Aorta (tissue), 5 donors: ENCODE measurements at regions not wholly inside any gene's neighbourhood (a gene's known extent, or its start where the extent isn't known, plus 50 kb on each side); places are given as distances from the start of the nearest gene placed in this dataset.
"Not testable (repeated sequence)": the region's sequence is repeated elsewhere in the genome, so short reads cannot be mapped to it uniquely, and the experiment has no call there.

Experiments used
- ATAC-seq: fragments of 200-7000 bp; cut with Tn5 transposase; one replicate; pipeline ENCODE4 v1.9.1; 2022; ENCODE audit warnings: moderate library complexity; ENCODE audit not compliant: low FRiP score
- DNase-seq, 2 donors: peaks; one replicate each; pipeline ENCODE4 v3.0.0-alpha.2; 2020
- H3K27ac ChIP-seq, 2 donors: one replicate each; pipeline ENCODE4 v1.5.1; 2013; ENCODE audit warnings: low read length in 2 of 2, mild to moderate bottlenecking in 2 of 2, moderate library complexity in 2 of 2, control low read depth in 1 of 2, inconsistent platforms in 1 of 2, low read depth in 1 of 2
- H3K27me3 ChIP-seq, 2 donors: one replicate each; pipeline ENCODE4 v1.6.1; 2013; ENCODE audit warnings: control low read depth in 1 of 2, low read length in 1 of 2, mild to moderate bottlenecking in 1 of 2, moderate library complexity in 1 of 2; ENCODE audit not compliant: insufficient read depth in 2 of 2, control insufficient read depth in 1 of 2
- H3K36me3 ChIP-seq, 2 donors: one replicate each; pipeline ENCODE4 v1.6.1; 2013; ENCODE audit warnings: control low read depth in 1 of 2, low read length in 1 of 2, mild to moderate bottlenecking in 1 of 2; ENCODE audit not compliant: insufficient read depth in 2 of 2, control insufficient read depth in 1 of 2
- H3K4me1 ChIP-seq, 2 donors: one replicate each; pipeline ENCODE4 v1.6.1; 2013; ENCODE audit warnings: low read length in 2 of 2, control low read depth in 1 of 2, mild to moderate bottlenecking in 1 of 2, moderate library complexity in 1 of 2; ENCODE audit not compliant: insufficient read depth in 2 of 2, control insufficient read depth in 1 of 2
- H3K4me3 ChIP-seq, 2 donors: one replicate each; pipeline ENCODE4 v1.5.1; 2013; ENCODE audit warnings: low read length in 2 of 2, control low read depth in 1 of 2, mild to moderate bottlenecking in 1 of 2
- H3K9me3 ChIP-seq: one replicate; pipeline ENCODE4 v1.6.1; 2013; ENCODE audit warnings: mild to moderate bottlenecking, low read length; ENCODE audit not compliant: control insufficient read depth
- WGBS, 2 donors: extraction: QIAGEN DNeasy Blood & Tissue Kit; methylation state at CpG; one replicate each; pipeline ENCODE4 v1.1.7; 2013; 5-methylcytosine and 5-hydroxymethylcytosine counted together
- intact Hi-C, 2 donors: fragments of 100-400 bp; cut with DNase I; formaldehyde crosslinking; loops; one replicate each; pipeline versions ENCODE4 v1.14.2 to v1.15.0; 2022
- donor health status: healthy with polysubstance abuse.
- donor health status: Bipolar disorder and iron deficiency.
- donor health status: DM: no; HTN: no; CAD: no.
- donor health status: DM: no; HTN: no; CAD: no.
- donor health status: DM: yes; HTN: yes; CAD: no.

- DNase-seq (no peak), ATAC-seq (peak; percentile 76)
- Histone ChIP-seq H3K4me1 (no peaks in the 10 kb centered on the region), H3K4me3 (peak overlapping the region; percentile 10 to 41), H3K36me3 (no peaks in the 10 kb centered on the region), H3K27ac (no peak overlapping the region), H3K27me3 (no peaks in the 10 kb centered on the region), H3K9me3 (no peaks in the 10 kb centered on the region)
- intact Hi-C loops = loop anchor here (5.0 kb wide), 3 partner anchors 399 to 454 kb away; partner anchors contain the start of gene NTS (in 1 of the 2)
- WGBS, 2 donors = 13 to 14% methylated on average over 15 of the region's 15 CpGs
Observed at GRCh38 chr12:85468356-85469157, 188.5 kb downstream of the ALX1 start.

- H3K36me3 ChIP-seq, H3K4me1 ChIP-seq, H3K27ac ChIP-seq, H3K9me3 ChIP-seq, H3K27me3 ChIP-seq, ATAC-seq, DNase-seq: not testable (repeated sequence)
- intact Hi-C loops = loop anchor here (5.0 kb wide), 3 partner anchors 398 to 453 kb away; partner anchors contain the start of gene NTS (in 1 of the 2)
- WGBS, 2 donors = 51 to 53% methylated on average over 5 of the region's 5 CpGs
- peak overlapping the region in 1 of 2 donors; percentile 10 for H3K4me3 ChIP-seq
Observed at GRCh38 chr12:85469158-85470086, 189.4 kb downstream of the ALX1 start.

DNA sequence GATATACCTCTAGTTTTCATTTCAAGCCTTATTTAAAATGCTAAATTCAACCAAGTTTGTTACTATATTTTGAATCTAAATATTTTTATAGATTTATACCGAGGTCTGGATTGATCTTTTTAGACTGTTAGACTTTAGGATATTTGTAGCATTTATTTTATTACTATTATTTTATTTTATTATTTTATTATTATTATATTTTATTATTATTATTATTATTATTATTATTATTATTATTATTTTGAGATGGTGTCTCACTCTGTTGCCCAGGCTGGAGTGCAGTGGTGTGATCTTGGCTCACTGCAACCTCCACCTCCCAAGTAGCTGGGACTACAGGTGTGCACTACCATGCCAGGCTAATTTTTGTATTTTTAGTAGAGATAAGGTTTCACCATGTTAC is 195.3 kb downstream of the ALX1 start:
- H3K36me3 ChIP-seq, H3K27me3 ChIP-seq, H3K4me1 ChIP-seq, H3K4me3 ChIP-seq, H3K9me3 ChIP-seq, ATAC-seq, DNase-seq, H3K27ac ChIP-seq: not testable (repeated sequence)
- WGBS, 2 donors = 84 to 85% methylated on average over 1 of the region's 1 CpG
- intact Hi-C loops = loop anchor here (5.0 kb wide), 2 partner anchors 392 to 397 kb away; partner anchors contain the start of gene NTS (in 1 of the 2)

GRCh38 chr12:85476756-85477155 is 196.7 kb downstream of the ALX1 start:
- intact Hi-C loops = loop anchor here (2.0 to 5.0 kb wide), 3 partner anchors 391 to 442 kb away; partner anchors contain the start of gene NTS (in 1 of the 2)
- Histone ChIP-seq H3K4me3 (no peak overlapping the region), H3K27me3 (no peaks in the 10 kb centered on the region), H3K9me3 (no peaks in the 10 kb centered on the region), H3K36me3 (no peaks in the 10 kb centered on the region), H3K27ac (no peak overlapping the region), H3K4me1 (no peaks in the 10 kb centered on the region)
- DNase-seq (no peak), ATAC-seq (no peak)

- intact Hi-C loops = no loop called here
- ATAC-seq (no peak), DNase-seq (no peak)
- H3K36me3 ChIP-seq = no peaks in the 10 kb centered on the region
- H3K27ac ChIP-seq = no peak overlapping the region
- H3K4me3 ChIP-seq = no peak overlapping the region
- no peaks in the 10 kb centered on the region for H3K27me3 ChIP-seq
- H3K4me1 ChIP-seq = no peaks in the 10 kb centered on the region
- WGBS, 2 donors = 73 to 82% methylated on average over 1 of the region's 1 CpG
- H3K9me3 ChIP-seq = no peaks in the 10 kb centered on the region
Observed at GRCh38 chr12:85484387-85484786, 204.4 kb downstream of the ALX1 start.

GRCh38 chr12:85489194-85489593 is 209.2 kb downstream of the ALX1 start:
- H3K27me3 ChIP-seq = no peaks in the 10 kb centered on the region
- H3K4me3 ChIP-seq = no peak overlapping the region
- H3K9me3 ChIP-seq = peaks cover 3% of the 10 kb centered on the region
- no peak overlapping the region for H3K27ac ChIP-seq
- intact Hi-C loops = no loop called here
- no peaks in the 10 kb centered on the region for H3K36me3 ChIP-seq
- DNase-seq (no peak), ATAC-seq (no peak)
- no peaks in the 10 kb centered on the region for H3K4me1 ChIP-seq
- WGBS, 2 donors = 73 to 84% methylated on average over 1 of the region's 1 CpG

- H3K4me1 ChIP-seq = no peaks in the 10 kb centered on the region
- ATAC-seq (no peak), DNase-seq (no peak)
- WGBS, 2 donors = 82 to 85% methylated on average over 2 of the region's 2 CpGs
- no peaks in the 10 kb centered on the region for H3K9me3 ChIP-seq
- no peak overlapping the region for H3K27ac ChIP-seq
- intact Hi-C loops = no loop called here
- H3K27me3 ChIP-seq = no peaks in the 10 kb centered on the region
- no peak overlapping the region for H3K4me3 ChIP-seq
- H3K36me3 ChIP-seq = no peaks in the 10 kb centered on the region
Observed at GRCh38 chr12:85504164-85504563, 224.1 kb downstream of the ALX1 start.

- Histone ChIP-seq H3K27me3 (no peaks in the 10 kb centered on the region), H3K9me3 (no peaks in the 10 kb centered on the region), H3K27ac (no peak overlapping the region), H3K4me1 (no peaks in the 10 kb centered on the region), H3K36me3 (no peaks in the 10 kb centered on the region), H3K4me3 (no peak overlapping the region)
- DNase-seq (no peak), ATAC-seq (no peak)
- WGBS, 2 donors = 87 to 89% methylated on average over 4 of the region's 4 CpGs
- intact Hi-C loops = no loop called here
Observed at GRCh38 chr12:85504624-85505023, 224.6 kb downstream of the ALX1 start.
